Peyer's patch (tissue), 4 donors: ENCODE measurements at regions not wholly inside any gene's neighbourhood (a gene's known extent, or its start where the extent isn't known, plus 50 kb on each side); places are given as distances from the start of the nearest gene placed in this dataset.

ENCODE experiments used
- DNase-seq, 3 donors: peaks; one replicate each; pipeline ENCODE4 v3.0.0-alpha.2; 2017 to 2019
- H3K27ac ChIP-seq, 4 donors: fragments of 200-600 bp; sonication (generic); one replicate each; pipeline ENCODE4 v1.5.1; 2016 to 2019
- H3K27me3 ChIP-seq, 2 donors: fragments of 200-600 bp; sonication (generic); one replicate each; pipeline ENCODE4 v1.5.1; 2019
- H3K36me3 ChIP-seq, 3 donors: fragments of 200-600 bp; sonication (generic); one replicate each; pipeline ENCODE4 v1.5.1; 2016 to 2019
- H3K4me1 ChIP-seq, 4 donors: fragments of 200-600 bp; sonication (generic); one replicate each; pipeline ENCODE4 v1.5.1; 2016 to 2019
- H3K4me3 ChIP-seq, 4 donors: fragments of 200-600 bp; sonication (generic); 1 replicate in 3 of 4; 2 replicates in 1 of 4; pipeline ENCODE4 v1.5.1; 2016 to 2019; ENCODE audit warnings: mild to moderate bottlenecking in 1 of 4
- H3K9me3 ChIP-seq, 4 donors: fragments of 200-600 bp; sonication (generic); one replicate each; pipeline ENCODE4 v1.5.1; 2016 to 2019; ENCODE audit warnings: mild to moderate bottlenecking in 1 of 4
- POLR2A ChIP-seq, 2 donors: fragments of 450-650 bp; IDR thresholded peaks; one replicate each; pipeline ENCODE4 v1.5.1; 2017; ENCODE audit warnings: antibody characterized with exemption in 2 of 2, mild to moderate bottlenecking in 2 of 2, moderate library complexity in 2 of 2
- TF ChIP-seq, protein P1 (sequence below), 6 experiments: fragments of 450-650 bp in 4 of 6; fragments of 200-600 bp in 2 of 6; sonication (generic) in 1 of 6; IDR thresholded peaks; one replicate each; pipeline ENCODE4 v1.5.1; 2017 to 2019; ENCODE audit warnings: antibody characterized with exemption in 6 of 6, mild to moderate bottlenecking in 3 of 6, moderate library complexity in 1 of 6

GRCh38 chr4:14772388-14772787 is 229.9 kb upstream of the CPEB2 start:
- TF ChIP-seq POLR2A (IDR thresholded peaks at IDR 0.05) = no peak
- TF ChIP-seq, protein P1, sequence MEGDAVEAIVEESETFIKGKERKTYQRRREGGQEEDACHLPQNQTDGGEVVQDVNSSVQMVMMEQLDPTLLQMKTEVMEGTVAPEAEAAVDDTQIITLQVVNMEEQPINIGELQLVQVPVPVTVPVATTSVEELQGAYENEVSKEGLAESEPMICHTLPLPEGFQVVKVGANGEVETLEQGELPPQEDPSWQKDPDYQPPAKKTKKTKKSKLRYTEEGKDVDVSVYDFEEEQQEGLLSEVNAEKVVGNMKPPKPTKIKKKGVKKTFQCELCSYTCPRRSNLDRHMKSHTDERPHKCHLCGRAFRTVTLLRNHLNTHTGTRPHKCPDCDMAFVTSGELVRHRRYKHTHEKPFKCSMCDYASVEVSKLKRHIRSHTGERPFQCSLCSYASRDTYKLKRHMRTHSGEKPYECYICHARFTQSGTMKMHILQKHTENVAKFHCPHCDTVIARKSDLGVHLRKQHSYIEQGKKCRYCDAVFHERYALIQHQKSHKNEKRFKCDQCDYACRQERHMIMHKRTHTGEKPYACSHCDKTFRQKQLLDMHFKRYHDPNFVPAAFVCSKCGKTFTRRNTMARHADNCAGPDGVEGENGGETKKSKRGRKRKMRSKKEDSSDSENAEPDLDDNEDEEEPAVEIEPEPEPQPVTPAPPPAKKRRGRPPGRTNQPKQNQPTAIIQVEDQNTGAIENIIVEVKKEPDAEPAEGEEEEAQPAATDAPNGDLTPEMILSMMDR (IDR thresholded peaks at IDR 0.05) = no peak
- no peaks in the 10 kb centered on the region for H3K27me3 ChIP-seq
- no peak overlapping the region for H3K4me3 ChIP-seq
- no peaks in the 10 kb centered on the region for H3K9me3 ChIP-seq
- no peak for DNase-seq
- H3K27ac ChIP-seq = no peak overlapping the region
- H3K36me3 ChIP-seq = no peaks in the 10 kb centered on the region
- no peaks in the 10 kb centered on the region for H3K4me1 ChIP-seq

DNA sequence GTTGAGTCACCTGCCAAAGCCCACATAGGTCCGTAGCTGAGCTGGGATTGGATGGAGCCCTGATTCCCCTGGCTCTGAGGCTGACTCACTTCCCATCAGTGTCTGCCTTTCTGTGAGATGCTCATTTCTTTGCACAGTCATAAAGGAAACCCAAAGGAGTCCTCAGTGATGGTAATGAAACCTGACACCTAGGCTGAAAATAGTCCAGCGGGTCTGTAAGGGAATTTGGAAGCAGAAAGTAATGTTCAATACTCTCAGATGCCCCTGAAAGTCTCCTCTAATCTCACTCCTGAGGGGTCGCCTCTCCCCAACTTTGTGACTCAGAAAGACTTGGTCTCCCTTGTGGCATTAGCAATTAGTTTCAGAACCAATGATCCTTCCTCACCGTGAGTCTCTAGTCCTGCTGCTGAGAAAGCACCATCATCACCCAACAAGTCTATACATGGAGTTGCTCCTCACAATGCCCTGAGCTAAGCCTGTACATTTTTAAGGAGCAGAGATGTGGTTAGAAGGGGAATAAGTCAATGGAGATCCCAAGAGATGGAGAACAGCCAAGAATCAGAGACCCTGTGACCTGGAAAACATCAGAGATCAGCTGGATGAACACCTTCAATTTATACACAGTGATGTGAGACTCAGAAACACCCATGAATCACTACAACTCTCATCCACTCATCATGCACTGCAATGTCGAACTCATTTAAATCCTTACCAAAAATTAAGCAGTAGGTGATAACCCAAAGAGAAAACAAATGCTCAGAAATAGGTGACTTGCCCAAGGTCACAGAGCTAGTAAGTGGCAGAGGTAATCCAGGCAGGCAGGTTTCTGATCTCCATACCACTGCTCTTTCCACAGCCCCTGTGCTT is 219.0 kb upstream of the CPEB2 start:
- Histone ChIP-seq H3K27me3 (no peaks in the 10 kb centered on the region), H3K27ac (no peak overlapping the region), H3K9me3 (no peaks in the 10 kb centered on the region), H3K4me3 (no peak overlapping the region), H3K36me3 (no peaks in the 10 kb centered on the region), H3K4me1 (no peaks in the 10 kb centered on the region)
- no peak for DNase-seq
- TF ChIP-seq, protein P1 (IDR thresholded peaks at IDR 0.05) = no peak
- TF ChIP-seq POLR2A (IDR thresholded peaks at IDR 0.05) = no peak

DNA sequence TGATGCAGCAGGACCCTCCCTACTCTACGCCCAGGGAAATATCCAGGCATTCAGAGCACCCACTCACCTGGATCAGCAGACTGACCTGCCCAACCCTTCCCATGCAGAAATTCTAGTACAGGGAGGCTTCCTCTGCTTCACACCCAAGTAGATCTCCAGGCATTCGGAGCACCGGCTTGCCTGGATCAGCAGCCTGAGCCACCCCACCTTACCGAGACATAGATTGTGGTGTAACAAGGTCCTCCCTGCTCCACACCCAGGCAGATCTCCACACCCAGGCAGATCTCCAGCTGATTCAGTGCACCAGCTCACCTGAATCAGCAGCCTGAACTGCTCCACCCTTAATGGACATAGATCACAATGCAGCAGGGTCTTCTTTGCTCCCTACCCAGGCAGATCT is 215.1 kb upstream of the CPEB2 start:
- TF ChIP-seq POLR2A (IDR thresholded peaks at IDR 0.05) = no peak
- TF ChIP-seq, protein P1 (IDR thresholded peaks at IDR 0.05) = no peak
- Histone ChIP-seq H3K27ac (no peak overlapping the region), H3K4me1 (no peaks in the 10 kb centered on the region), H3K27me3 (no peaks in the 10 kb centered on the region), H3K9me3 (no peaks in the 10 kb centered on the region), H3K4me3 (no peak overlapping the region), H3K36me3 (no peaks in the 10 kb centered on the region)
- no peak for DNase-seq

GRCh38 chr4:14787894-14788293 is 214.4 kb upstream of the CPEB2 start:
- no peak for DNase-seq
- no peaks in the 10 kb centered on the region for H3K36me3 ChIP-seq
- no peak overlapping the region for H3K4me3 ChIP-seq
- H3K9me3 ChIP-seq = no peaks in the 10 kb centered on the region
- H3K27me3 ChIP-seq = no peaks in the 10 kb centered on the region
- no peak for TF ChIP-seq POLR2A (IDR thresholded peaks at IDR 0.05)
- TF ChIP-seq, protein P1 (IDR thresholded peaks at IDR 0.05) = peak in 4 of 6 experiments; percentile 32 to 56 (median 50)
- H3K27ac ChIP-seq = no peak overlapping the region
- H3K4me1 ChIP-seq = no peaks in the 10 kb centered on the region

- Histone ChIP-seq H3K27me3 (no peaks in the 10 kb centered on the region), H3K4me3 (no peak overlapping the region), H3K27ac (no peak overlapping the region), H3K9me3 (no peaks in the 10 kb centered on the region), H3K36me3 (no peaks in the 10 kb centered on the region), H3K4me1 (no peaks in the 10 kb centered on the region)
- no peak for TF ChIP-seq POLR2A (IDR thresholded peaks at IDR 0.05)
- TF ChIP-seq, protein P1 (IDR thresholded peaks at IDR 0.05) = no peak
- no peak for DNase-seq
These were observed 211.8 kb upstream of the CPEB2 start for GRCh38 chr4:14790494-14790893.
